HG03520 (cell line): ENCODE measurements at regions not wholly inside any gene's neighbourhood (a gene's known extent, or its start where the extent isn't known, plus 50 kb on each side); places are given as distances from the start of the nearest gene placed in this dataset.
"Not testable (repeated sequence)": the region's sequence is repeated elsewhere in the genome, so short reads cannot be mapped to it uniquely, and the experiment has no call there.

Source experiments
- ATAC-seq: cut with Tn5 transposase; IDR thresholded peaks from one replicate; pipeline ENCODE4 v1.9.1; 2021; ENCODE audit warnings: mild to moderate bottlenecking, moderate library complexity; ENCODE audit not compliant: unreplicated experiment

- ATAC-seq = not testable (repeated sequence)
Measured at GRCh38 chr1:146381196-146381595, 152.4 kb upstream of the NOTCH2NLA start.

GRCh38 chr1:146376708-146377496 is 148.1 kb upstream of the NOTCH2NLA start:
- ATAC-seq = peak; percentile 89

GRCh38 chr1:146376309-146376707 is 147.5 kb upstream of the NOTCH2NLA start:
- ATAC-seq = peak; percentile 45

- not testable (repeated sequence) for ATAC-seq
Measured at GRCh38 chr1:146375108-146375507, 146.3 kb upstream of the NOTCH2NLA start.

- not testable (repeated sequence) for ATAC-seq
Measured at GRCh38 chr1:146369940-146370339, 141.1 kb upstream of the NOTCH2NLA start.

GRCh38 chr1:146355373-146355772 is 126.6 kb upstream of the NOTCH2NLA start:
- not testable (repeated sequence) for ATAC-seq

GRCh38 chr1:146326863-146327262 is 98.0 kb upstream of the NOTCH2NLA start:
- not testable (repeated sequence) for ATAC-seq

- ATAC-seq = not testable (repeated sequence)
Measured at GRCh38 chr1:146324463-146324862, 95.6 kb upstream of the NOTCH2NLA start.

- not testable (repeated sequence) for ATAC-seq
Measured at GRCh38 chr1:146323302-146323701, 94.5 kb upstream of the NOTCH2NLA start.

- ATAC-seq = not testable (repeated sequence)
Measured at GRCh38 chr1:146322893-146323292, 94.1 kb upstream of the NOTCH2NLA start.

GRCh38 chr1:146318715-146319114 is 89.9 kb upstream of the NOTCH2NLA start:
- ATAC-seq = not testable (repeated sequence)

GRCh38 chr1:146317785-146318184 is 89.0 kb upstream of the NOTCH2NLA start:
- not testable (repeated sequence) for ATAC-seq

GRCh38 chr1:146314449-146315246 is 85.8 kb upstream of the NOTCH2NLA start:
- not testable (repeated sequence) for ATAC-seq

GRCh38 chr1:146310579-146310978 is 81.8 kb upstream of the NOTCH2NLA start:
- not testable (repeated sequence) for ATAC-seq

GRCh38 chr1:146309427-146309826 is 80.6 kb upstream of the NOTCH2NLA start:
- ATAC-seq = not testable (repeated sequence)

GRCh38 chr1:146308892-146309291 is 80.1 kb upstream of the NOTCH2NLA start:
- not testable (repeated sequence) for ATAC-seq

GRCh38 chr1:146308152-146308551 is 79.3 kb upstream of the NOTCH2NLA start:
- not testable (repeated sequence) for ATAC-seq

- peak; percentile 91 for ATAC-seq
Measured at GRCh38 chr1:146307632-146308031, 78.8 kb upstream of the NOTCH2NLA start.

GRCh38 chr1:146306651-146307050 is 77.8 kb upstream of the NOTCH2NLA start:
- not testable (repeated sequence) for ATAC-seq

GRCh38 chr1:146305442-146305841 is 76.6 kb upstream of the NOTCH2NLA start:
- ATAC-seq = not testable (repeated sequence)

GRCh38 chr1:146298575-146298897 is 69.7 kb upstream of the NOTCH2NLA start:
- ATAC-seq = peak; percentile 91
